GM19328 (cell line): ENCODE measurements at regions not wholly inside any gene's neighbourhood (a gene's known extent, or its start where the extent isn't known, plus 50 kb on each side); places are given as distances from the start of the nearest gene placed in this dataset.
"Not testable (repeated sequence)": the region's sequence is repeated elsewhere in the genome, so short reads cannot be mapped to it uniquely, and the experiment has no call there.

Experiments
- ATAC-seq: cut with Tn5 transposase; IDR thresholded peaks from one replicate; pipeline ENCODE4 v1.9.1; 2021; ENCODE audit warnings: mild to moderate bottlenecking, moderate library complexity; ENCODE audit not compliant: unreplicated experiment

- ATAC-seq: no peak
Observed at GRCh38 chr20:11162026-11162775, 488.4 kb upstream of the JAG1 start.

DNA sequence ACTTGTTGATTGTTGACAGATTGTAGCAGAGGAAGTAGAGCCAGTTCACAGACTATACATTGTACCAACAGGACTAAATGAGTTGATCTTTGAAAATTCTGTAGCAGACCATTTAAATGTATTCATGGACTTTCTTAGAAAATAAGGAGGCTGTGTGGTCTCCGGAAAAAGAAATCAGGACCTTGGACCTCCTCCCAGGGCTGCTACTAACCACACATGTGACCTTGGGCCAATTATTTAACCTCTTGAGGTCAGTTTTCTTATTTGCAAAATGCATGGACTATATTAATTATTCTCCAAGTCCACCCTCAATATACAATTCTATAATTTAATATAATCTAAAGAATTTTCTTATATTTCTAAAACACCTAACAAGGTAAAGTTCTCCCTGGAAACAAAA lies 492.0 kb upstream of the JAG1 start:
- no peak for ATAC-seq

GRCh38 chr20:11166712-11167111 lies 492.9 kb upstream of the JAG1 start:
- no peak for ATAC-seq

GRCh38 chr20:11168026-11168425 lies 494.2 kb upstream of the JAG1 start:
- ATAC-seq: no peak

- no peak for ATAC-seq
Observed at GRCh38 chr20:11170025-11170424, 496.2 kb upstream of the JAG1 start.

DNA sequence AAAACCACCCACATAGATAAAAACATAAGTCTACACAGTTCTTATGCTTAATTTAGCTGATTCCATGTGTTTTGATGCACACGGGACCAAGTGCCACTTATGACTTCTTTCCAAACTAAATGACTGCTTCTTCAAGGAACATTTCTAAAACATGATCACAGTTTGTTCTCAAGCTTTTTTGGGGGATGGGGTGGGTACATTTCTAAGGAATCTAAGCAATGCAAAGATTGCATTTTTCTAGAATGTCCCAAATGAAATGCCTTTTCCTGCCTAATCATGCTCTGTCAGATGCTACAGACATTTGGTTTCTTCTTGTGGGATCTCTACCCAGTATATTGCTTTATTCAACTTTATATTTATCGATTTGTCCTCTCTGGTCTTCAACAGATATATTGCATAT lies 496.8 kb upstream of the JAG1 start:
- ATAC-seq: no peak

DNA sequence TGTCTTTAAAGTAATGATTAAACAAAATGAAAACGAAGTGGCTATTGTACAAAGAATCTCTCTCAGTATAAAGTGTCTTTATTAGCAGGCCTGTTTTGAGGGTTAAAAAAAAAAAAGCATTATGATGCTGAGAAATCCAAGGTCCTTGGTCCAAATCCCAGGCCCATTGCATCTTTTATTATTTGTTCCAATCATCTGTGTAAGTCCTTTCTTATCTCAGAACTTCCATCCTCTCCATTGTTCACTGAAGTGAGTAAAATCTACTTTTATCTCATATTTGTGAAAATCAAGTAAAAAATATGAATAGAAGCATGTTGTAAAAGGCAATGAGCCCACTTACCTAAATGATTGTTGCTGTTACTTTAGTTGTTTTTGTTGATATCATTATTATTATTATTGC lies 499.1 kb upstream of the JAG1 start:
- ATAC-seq: no peak

DNA sequence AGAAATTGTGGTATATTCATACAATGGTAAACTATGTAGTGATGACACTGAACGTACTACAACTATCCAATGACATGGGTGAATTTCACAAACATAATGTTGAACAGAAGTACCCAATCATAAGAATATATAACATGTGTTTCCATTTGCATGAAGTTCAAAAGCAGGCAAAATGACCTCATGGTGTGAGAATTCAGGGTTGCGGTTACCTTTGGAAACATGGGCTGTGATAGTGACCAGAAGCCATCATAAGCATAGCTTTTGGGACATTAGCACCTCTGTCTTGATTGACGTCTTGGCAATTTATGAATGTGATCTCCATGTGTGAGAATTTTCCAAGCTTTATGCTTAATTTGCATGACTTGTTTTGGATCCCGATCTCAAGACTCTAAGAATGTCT lies 500.1 kb upstream of the JAG1 start:
- no peak for ATAC-seq

- no peak for ATAC-seq
Observed at GRCh38 chr20:11174861-11175260, 501.1 kb upstream of the JAG1 start.

GRCh38 chr20:11176431-11176830 lies 502.6 kb upstream of the JAG1 start:
- ATAC-seq: no peak

- no peak for ATAC-seq
Observed at GRCh38 chr20:11178946-11179654, 505.3 kb upstream of the JAG1 start.

DNA sequence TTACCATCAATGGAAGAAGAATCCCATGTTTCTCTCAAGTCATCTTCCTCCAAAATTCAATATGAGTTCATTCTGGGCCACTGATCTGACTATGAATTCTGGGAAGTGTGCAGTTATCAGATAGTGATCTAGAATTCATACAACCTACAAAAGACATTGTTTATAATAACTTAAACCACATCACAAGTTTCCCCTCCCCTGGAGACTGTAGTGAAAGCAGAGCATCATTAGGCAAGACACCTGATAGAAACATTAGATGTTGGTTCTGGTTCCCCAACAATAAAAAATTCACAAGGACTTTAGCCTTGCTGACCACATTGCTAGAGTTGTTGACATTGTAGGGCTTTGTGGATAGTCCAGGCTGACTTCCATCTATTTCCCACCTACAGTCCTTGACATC lies 506.4 kb upstream of the JAG1 start:
- no peak for ATAC-seq

- ATAC-seq: not testable (repeated sequence)
Observed at GRCh38 chr20:11181129-11181528, 507.3 kb upstream of the JAG1 start.

- no peak for ATAC-seq
Observed at GRCh38 chr20:11181966-11182365, 508.2 kb upstream of the JAG1 start.

DNA sequence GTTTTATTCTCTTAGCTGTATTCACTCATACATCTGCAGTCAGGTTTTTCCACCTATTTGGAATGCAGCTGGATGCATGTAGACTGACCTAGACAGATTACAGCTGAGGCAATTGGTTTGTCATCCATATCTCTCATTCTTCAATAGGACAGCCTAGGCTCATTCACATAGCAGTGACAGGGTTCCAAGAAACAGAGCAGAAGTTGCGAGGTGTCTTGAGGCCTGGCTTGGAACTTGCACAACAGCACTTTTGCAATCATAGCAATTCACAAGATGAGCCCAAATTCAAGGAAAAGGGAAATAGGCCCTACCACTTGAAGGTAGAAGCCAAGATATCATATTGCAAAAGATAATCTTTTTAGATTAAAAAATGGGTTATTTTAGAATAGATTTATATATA lies 508.9 kb upstream of the JAG1 start:
- no peak for ATAC-seq

DNA sequence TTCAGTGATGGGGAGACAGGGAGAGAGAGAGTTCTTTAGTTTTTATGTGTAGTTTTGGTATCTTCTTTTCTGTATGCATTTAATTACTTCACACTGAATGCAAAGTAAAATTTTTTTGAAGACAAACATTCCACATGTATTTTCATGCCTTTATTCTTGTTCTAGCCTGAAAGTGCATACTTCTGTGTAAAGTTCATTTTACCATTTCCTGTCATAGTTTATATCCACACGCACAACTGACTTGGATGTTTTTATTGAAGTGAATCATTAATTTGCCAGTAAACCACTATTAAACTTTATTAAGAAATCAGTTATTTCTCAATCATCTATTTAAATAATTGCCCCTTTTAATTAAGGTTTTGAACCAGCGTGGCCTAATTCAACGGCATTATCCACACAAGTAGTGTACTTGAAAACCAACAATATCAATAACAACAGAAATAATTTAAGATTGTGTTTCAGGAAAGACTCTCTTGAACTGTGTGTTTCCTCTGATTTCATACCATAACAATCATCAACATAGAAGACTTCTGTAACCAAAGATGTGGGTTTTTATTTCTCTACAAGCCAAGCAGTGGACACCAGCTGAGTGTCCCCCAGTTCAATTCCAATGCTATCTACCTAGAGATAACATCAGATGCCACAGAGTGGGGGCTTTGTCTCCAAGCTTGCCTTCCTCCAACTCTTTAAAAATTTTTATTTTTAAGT lies 512.7 kb upstream of the JAG1 start:
- ATAC-seq: no peak

- no peak for ATAC-seq
Observed at GRCh38 chr20:11188843-11189603, 515.2 kb upstream of the JAG1 start.

- no peak for ATAC-seq
Observed at GRCh38 chr20:11190741-11191140, 516.9 kb upstream of the JAG1 start.

- ATAC-seq: no peak
Observed at GRCh38 chr20:11192106-11192505, 518.3 kb upstream of the JAG1 start.

- no peak for ATAC-seq
Observed at GRCh38 chr20:11193241-11193640, 519.4 kb upstream of the JAG1 start.

DNA sequence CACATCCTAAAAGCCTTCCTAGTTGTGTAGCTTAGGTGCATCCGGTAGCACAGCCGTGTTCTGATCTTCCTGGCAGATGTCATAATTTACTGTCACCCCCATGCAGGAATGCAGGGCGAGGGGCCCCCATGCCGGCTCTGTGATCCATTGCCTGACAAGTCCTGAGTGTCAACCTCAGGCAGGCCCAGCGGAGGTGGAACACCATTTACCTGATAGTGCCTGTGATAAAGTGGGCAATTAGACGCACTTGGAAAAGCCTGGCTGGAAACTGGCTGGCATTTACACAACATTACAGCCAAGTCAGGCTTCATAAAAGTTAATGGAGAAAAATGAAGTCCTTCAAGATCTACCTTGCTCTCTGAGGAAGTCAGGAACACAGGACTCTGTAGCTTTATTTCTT lies 521.4 kb upstream of the JAG1 start:
- ATAC-seq: no peak
